Activated CD4-positive, alpha-beta memory T cell treated with anti-CD3 and anti-CD28 coated beads, Interleukin-2, amount 10 ng/mL, durations not matched to agents 7 days and 5 days (primary cell): ENCODE measurements at regions not wholly inside any gene's neighbourhood (a gene's known extent, or its start where the extent isn't known, plus 50 kb on each side); places are given as distances from the start of the nearest gene placed in this dataset.
A peak's percentile ranks its signal among the peaks of the same experiment; 100 is the strongest.

Experiments
- CTCF ChIA-PET: fragments of 350-600 bp; sonication (Branson Sonifier 250); formaldehyde crosslinking; loops from one replicate; lab custom pipeline; 2021; ENCODE audit warnings: antibody characterized with exemption, inconsistent platforms; lab: Charles Lee
- POLR2A ChIA-PET: fragments of 350-600 bp; sonication (Branson Sonifier 250); formaldehyde crosslinking; loops from one replicate; lab custom pipeline; 2021; ENCODE audit warnings: antibody characterized with exemption; lab: Charles Lee
- DNase-seq: peaks from one replicate; pipeline ENCODE4 v3.0.0-alpha.2; 2020
- H3K27ac Mint-ChIP-seq: one replicate; pipeline ENCODE4 v1.8.0; 2021; ENCODE audit warnings: mild to moderate bottlenecking, mixed read lengths
- H3K27me3 Mint-ChIP-seq: one replicate; pipeline ENCODE4 v1.8.0; 2021; ENCODE audit warnings: mixed read lengths
- H3K36me3 Mint-ChIP-seq: one replicate; pipeline ENCODE4 v1.8.0; 2021; ENCODE audit warnings: low read depth, mixed read lengths
- H3K4me1 Mint-ChIP-seq: one replicate; pipeline ENCODE4 v1.8.0; 2021; ENCODE audit warnings: mixed read lengths
- H3K4me3 Mint-ChIP-seq: one replicate; pipeline ENCODE4 v1.8.0; 2021; ENCODE audit warnings: mild to moderate bottlenecking, mixed read lengths
- H3K9me3 Mint-ChIP-seq: one replicate; pipeline ENCODE4 v1.8.0; 2021; ENCODE audit warnings: mixed read lengths

DNA sequence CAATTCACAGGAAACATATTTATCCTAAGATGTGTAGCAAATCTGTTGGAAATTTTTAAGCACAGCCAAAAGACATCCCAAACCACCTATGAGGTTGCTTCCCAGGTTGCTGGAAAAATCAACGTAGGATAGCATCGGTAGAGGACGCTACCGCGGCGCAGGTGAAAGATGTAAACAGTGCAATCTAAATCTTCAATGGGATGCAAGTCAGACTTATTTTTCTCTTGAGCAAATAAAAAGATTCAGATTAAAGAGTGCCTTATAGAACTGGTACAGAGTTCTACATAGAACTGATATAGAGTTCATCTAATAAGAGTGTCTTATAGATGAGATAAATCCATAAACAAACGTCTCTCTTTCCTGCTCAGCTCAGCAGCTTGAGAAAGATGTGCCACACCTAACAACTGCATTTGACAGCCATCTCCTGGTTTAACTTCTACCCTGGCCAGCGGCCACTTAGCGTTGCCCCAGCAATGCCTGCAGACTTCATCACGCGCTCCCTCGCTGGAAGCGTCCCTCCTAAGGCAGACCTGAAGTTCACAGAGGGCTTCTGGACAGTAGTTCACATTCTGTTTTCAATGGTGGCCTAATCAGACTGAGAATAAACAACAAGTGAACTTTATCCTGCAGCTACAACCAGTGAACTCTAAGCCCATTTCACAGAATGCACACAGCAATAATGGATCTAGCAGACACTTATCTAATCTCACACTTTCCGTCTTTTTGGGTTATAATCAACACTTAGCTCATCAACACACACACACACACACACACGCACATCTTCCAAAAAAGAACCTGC is 164.5 kb downstream of the TOMM20 start:
- H3K36me3 Mint-ChIP-seq = peaks cover 4% of the 10 kb centered on the region
- H3K27me3 Mint-ChIP-seq = no peaks in the 10 kb centered on the region
- no peak overlapping the region for H3K4me3 Mint-ChIP-seq
- CTCF ChIA-PET = interaction anchor here (1.7 kb wide), 1 partner anchor 10 kb away, joined by 4 read pairs; no protein-coding TSS in a partner anchor
- H3K27ac Mint-ChIP-seq = peak overlapping the region; percentile 89
- POLR2A ChIA-PET = interaction anchor here (0.7 to 5.3 kb wide), 12 partner anchors 8 to 362 kb away, joined by 3 to 50 read pairs (median 4); no protein-coding TSS in a partner anchor
- no peak for DNase-seq
- no peaks in the 10 kb centered on the region for H3K9me3 Mint-ChIP-seq
- peaks cover 69% of the 10 kb centered on the region for H3K4me1 Mint-ChIP-seq

GRCh38 chr1:234963180-234963903 is 165.3 kb downstream of the TOMM20 start:
- DNase-seq = peak; percentile 92
- H3K4me1 Mint-ChIP-seq = peaks cover 65% of the 10 kb centered on the region
- no peaks in the 10 kb centered on the region for H3K27me3 Mint-ChIP-seq
- H3K4me3 Mint-ChIP-seq = peak overlapping the region; percentile 38
- H3K27ac Mint-ChIP-seq = peak overlapping the region; percentile 89
- H3K9me3 Mint-ChIP-seq = no peaks in the 10 kb centered on the region
- ChIA-PET POLR2A (interaction anchor here (0.6 to 5.3 kb wide), 21 partner anchors 8 to 542 kb away, joined by 3 to 50 read pairs (median 5); partner anchors contain the start of gene IRF2BP2), CTCF (interaction anchor here (0.9 to 1.7 kb wide), 6 partner anchors 11 to 365 kb away, joined by 3 to 5 read pairs (median 4); no protein-coding TSS in a partner anchor)
- H3K36me3 Mint-ChIP-seq = peaks cover 4% of the 10 kb centered on the region

DNA sequence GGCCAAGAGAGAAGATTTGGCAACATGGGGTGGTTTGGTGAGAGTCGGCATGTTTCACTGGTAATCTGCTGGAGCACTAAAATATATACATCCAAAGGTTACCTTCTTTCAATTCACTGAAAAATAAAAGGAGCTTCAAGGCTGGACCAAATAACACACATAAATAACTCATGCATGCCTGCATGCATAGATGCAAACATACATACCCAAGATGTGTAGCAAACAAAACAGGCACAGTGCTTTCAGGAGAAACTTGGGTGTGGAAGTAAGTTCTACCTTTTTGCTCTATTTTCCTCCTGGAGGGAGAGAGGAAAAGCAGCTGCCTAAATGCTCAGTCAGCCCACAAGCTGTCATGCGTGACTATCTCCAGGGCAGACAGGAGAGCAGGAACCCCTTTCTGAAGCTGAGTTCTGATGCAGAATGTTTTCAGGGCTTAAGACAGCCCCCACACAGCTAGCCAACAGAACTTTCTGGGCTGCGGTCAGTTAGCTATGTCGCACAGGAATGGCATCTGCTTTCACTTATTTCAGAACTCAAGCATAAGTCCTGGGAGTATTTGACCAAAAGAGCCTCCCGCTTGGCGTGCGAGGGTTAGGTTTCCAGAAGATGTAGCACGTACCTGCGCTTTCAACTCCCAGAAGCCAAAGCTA is 166.2 kb downstream of the TOMM20 start:
- ChIA-PET POLR2A (interaction anchor here (0.6 to 5.3 kb wide), 19 partner anchors 8 to 543 kb away, joined by 3 to 50 read pairs (median 5); partner anchors contain the start of gene IRF2BP2), CTCF (interaction anchor here (0.9 to 1.3 kb wide), 6 partner anchors 18 to 367 kb away, joined by 3 to 5 read pairs (median 4); no protein-coding TSS in a partner anchor)
- H3K27me3 Mint-ChIP-seq = no peaks in the 10 kb centered on the region
- H3K9me3 Mint-ChIP-seq = no peaks in the 10 kb centered on the region
- peaks cover 67% of the 10 kb centered on the region for H3K4me1 Mint-ChIP-seq
- peak; percentile 43 for DNase-seq
- peaks cover 4% of the 10 kb centered on the region for H3K36me3 Mint-ChIP-seq
- peak overlapping the region; percentile 89 for H3K27ac Mint-ChIP-seq
- H3K4me3 Mint-ChIP-seq = peak overlapping the region; percentile 38

- POLR2A ChIA-PET = interaction anchor here (0.8 to 5.3 kb wide), 16 partner anchors 7 to 361 kb away, joined by 3 to 50 read pairs (median 10); partner anchors contain the start of gene IRF2BP2
- Mint-ChIP-seq H3K4me1 (peaks cover 72% of the 10 kb centered on the region), H3K36me3 (peaks cover 4% of the 10 kb centered on the region), H3K27ac (peak overlapping the region; percentile 89), H3K9me3 (no peaks in the 10 kb centered on the region), H3K27me3 (no peaks in the 10 kb centered on the region), H3K4me3 (peak overlapping the region; percentile 38)
- no peak for DNase-seq
- CTCF ChIA-PET = interaction anchor here (1.1 to 1.3 kb wide), 5 partner anchors 19 to 368 kb away, joined by 3 to 5 read pairs (median 3); no protein-coding TSS in a partner anchor
These were observed 166.9 kb downstream of the TOMM20 start for GRCh38 chr1:234961456-234962339.

DNA sequence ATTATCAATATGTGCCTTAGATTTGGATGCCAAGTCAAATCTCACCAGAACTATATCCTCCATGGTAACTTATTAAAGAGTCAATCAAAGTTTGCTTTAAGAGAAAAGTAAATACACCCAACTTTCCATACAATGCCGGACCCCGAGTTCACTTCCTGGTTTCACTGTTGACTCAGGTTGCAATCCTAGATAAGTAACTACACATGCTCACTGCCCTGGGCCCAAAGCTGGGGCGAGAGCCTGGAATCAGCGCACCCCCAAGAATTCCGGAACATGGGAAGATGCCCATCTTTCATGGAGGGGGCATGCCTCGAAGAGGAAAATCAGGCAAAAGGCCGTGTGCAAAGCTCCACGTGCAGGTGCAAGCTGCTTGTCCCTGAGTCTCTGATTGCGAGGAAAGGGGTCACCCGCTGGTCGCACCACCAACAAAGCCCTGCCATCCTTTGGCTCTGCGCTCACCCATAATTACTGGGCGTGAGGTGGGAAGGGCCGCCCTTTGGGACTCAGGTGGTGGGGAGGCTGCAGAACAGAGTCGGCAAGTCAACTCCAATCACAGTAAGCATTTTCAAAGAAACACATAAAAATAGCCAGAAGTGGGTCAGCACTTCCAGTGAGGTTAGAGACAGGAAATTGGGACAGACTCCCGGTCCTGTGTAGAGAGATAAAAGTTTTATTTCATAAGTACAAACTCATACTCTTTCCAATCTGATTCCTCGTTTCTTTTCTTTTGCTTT is 167.7 kb downstream of the TOMM20 start:
- CTCF ChIA-PET = no interaction called here
- no peak for DNase-seq
- POLR2A ChIA-PET = interaction anchor here (2.2 to 5.3 kb wide), 4 partner anchors 19 to 360 kb away, joined by 8 to 50 read pairs (median 21); no protein-coding TSS in a partner anchor
- Mint-ChIP-seq H3K27me3 (no peaks in the 10 kb centered on the region), H3K4me1 (peaks cover 74% of the 10 kb centered on the region), H3K4me3 (no peak overlapping the region), H3K36me3 (peaks cover 4% of the 10 kb centered on the region), H3K9me3 (no peaks in the 10 kb centered on the region), H3K27ac (peak overlapping the region; percentile 57)

DNA sequence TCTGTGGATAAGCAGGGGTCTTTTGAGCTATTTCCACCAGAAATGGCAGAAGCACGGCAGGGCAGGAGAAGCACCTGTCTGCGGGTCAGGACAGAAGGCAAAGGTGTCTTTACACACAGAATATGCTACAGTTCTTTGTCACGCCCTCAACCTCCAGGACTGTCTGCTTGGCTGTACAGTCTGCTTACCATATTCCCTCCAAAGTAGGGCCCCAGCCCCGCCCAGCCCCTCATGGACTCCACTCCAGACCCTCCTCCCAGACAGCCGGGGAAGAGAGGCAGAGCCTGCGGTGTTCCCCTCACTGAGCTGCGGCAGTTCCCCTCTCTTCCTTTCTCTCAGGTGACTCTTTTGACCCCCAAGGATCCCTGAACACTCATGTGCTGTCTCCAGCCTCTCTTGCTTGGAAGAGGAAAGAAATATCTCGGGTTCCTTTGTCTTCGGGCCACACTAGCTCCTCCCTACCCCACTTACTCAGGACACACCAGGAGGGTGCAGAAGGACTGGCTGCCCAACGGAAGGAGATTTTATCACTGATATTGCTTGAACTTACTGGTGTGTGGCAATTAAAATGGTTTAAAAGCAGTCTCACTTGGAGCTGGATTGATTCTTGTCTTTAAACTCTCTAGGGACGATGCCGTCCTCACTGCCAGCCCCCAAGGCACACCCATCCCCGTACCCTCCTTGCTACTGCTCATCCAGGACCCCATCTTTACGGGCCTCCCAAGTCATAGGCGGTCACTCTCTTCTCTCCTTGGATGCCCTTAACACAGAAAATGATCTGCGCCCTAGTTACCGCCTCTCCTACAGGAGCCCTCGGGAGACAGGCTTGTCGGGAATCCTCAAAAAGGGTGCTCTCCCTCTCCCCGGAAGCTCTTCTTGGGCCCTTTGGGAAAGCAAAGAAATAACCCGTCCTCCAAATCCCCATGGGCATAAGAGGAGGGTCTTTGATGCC is 169.7 kb downstream of the TOMM20 start:
- ChIA-PET CTCF (no interaction called here), POLR2A (interaction anchor here (0.9 to 1.5 kb wide), 5 partner anchors 12 to 348 kb away, joined by 3 to 10 read pairs (median 4); partner anchors contain the start of gene IRF2BP2)
- H3K9me3 Mint-ChIP-seq = no peaks in the 10 kb centered on the region
- H3K4me1 Mint-ChIP-seq = peaks cover 77% of the 10 kb centered on the region
- H3K4me3 Mint-ChIP-seq = no peak overlapping the region
- H3K27ac Mint-ChIP-seq = no peak overlapping the region
- no peaks in the 10 kb centered on the region for H3K27me3 Mint-ChIP-seq
- no peak for DNase-seq
- no peaks in the 10 kb centered on the region for H3K36me3 Mint-ChIP-seq

DNA sequence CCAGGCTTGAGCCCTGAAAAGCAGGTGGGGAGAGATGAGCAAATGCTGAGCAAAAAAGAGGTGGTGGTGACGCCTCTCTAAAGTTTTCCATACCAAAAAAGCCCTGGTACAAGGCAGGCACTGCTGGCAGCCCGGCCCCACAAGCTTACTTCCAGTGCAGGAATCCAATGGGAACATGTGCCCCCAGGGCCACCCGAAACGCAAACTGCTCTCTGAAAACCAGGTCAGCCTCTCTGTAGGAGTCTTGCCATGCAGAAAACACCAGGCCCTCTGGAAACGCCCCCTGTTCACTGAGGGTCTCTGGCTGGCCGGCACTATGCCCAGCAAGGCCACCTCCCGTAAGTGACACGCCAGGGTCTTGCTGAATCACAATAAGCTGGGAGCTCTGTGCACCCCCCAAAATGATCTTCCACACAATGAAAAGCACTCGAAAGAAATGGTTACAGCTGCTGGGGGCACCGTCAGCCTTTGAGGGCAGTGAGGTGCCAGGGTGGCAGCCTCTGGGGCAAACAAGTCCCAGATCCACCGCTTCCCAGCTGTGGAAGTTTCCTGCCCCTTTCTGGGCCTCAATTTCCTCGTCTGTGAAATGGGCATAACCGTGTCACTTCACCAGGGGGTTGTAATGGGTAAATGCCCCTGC is 170.5 kb downstream of the TOMM20 start:
- Mint-ChIP-seq H3K4me3 (no peak overlapping the region), H3K36me3 (no peaks in the 10 kb centered on the region), H3K27me3 (no peaks in the 10 kb centered on the region), H3K27ac (no peak overlapping the region), H3K4me1 (peaks cover 73% of the 10 kb centered on the region), H3K9me3 (no peaks in the 10 kb centered on the region)
- POLR2A ChIA-PET = interaction anchor here (0.8 to 1.5 kb wide), 4 partner anchors 13 to 32 kb away, joined by 3 to 6 read pairs (median 4); no protein-coding TSS in a partner anchor
- CTCF ChIA-PET = no interaction called here
- DNase-seq = no peak

DNA sequence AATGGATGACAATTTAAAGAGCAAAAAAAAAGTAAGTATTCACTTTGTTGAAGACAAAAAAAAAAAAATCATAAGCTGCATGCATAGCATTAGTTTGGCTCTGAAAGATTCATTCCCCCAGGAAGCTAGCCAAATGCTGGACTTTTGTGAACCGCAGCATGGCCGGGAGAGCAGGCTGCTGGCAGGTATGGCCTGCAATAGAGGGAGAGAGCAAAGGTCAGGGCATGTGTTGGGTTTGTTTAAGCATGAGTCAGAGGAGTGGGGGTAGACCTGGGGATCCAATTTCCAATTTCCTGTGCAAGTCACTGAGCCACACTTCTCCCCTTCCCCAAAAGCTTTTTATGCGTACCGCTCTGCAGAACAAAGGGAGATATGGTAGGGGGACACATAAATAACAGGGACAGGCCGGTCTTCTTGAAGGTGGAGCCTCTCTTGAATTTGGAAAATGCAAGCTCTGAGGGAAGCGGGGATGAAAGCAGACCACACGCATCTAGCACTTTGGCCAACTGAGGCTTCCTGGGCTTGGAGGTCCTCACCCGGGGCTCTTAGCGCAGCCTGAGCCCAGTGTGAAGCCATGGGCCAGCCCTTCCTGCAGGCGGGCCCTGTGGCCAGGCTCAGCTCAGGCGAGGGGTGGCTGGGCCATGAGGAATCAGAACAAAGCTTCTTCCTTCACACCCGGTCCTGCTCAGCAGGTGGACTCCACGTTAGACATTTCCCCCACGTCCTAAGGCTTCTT is 171.1 kb downstream of the TOMM20 start:
- POLR2A ChIA-PET = interaction anchor here (0.8 to 3.5 kb wide), 3 partner anchors 22 to 31 kb away, joined by 3 to 15 read pairs (median 6); no protein-coding TSS in a partner anchor

GRCh38 chr1:234956821-234957329 is 171.8 kb downstream of the TOMM20 start:
- no peak overlapping the region for H3K27ac Mint-ChIP-seq
- peaks cover 61% of the 10 kb centered on the region for H3K4me1 Mint-ChIP-seq
- no peak overlapping the region for H3K4me3 Mint-ChIP-seq
- POLR2A ChIA-PET = interaction anchor here (2.4 to 3.5 kb wide), 3 partner anchors 23 to 55 kb away, joined by 8 to 15 read pairs (median 15); no protein-coding TSS in a partner anchor
- CTCF ChIA-PET = no interaction called here
- no peaks in the 10 kb centered on the region for H3K36me3 Mint-ChIP-seq
- H3K27me3 Mint-ChIP-seq = no peaks in the 10 kb centered on the region
- no peaks in the 10 kb centered on the region for H3K9me3 Mint-ChIP-seq
- no peak for DNase-seq

More for the DNA sequence above, 171.1 kb downstream of the TOMM20 start:
- Mint-ChIP-seq H3K27ac (no peak overlapping the region), H3K4me3 (no peak overlapping the region), H3K27me3 (no peaks in the 10 kb centered on the region), H3K4me1 (peaks cover 67% of the 10 kb centered on the region), H3K36me3 (no peaks in the 10 kb centered on the region), H3K9me3 (no peaks in the 10 kb centered on the region)
- CTCF ChIA-PET = no interaction called here
- DNase-seq = no peak
